Osteocyte (in vitro differentiated cells): ENCODE measurements at regions not wholly inside any gene's neighbourhood (a gene's known extent, or its start where the extent isn't known, plus 50 kb on each side); places are given as distances from the start of the nearest gene placed in this dataset.

Source experiments
- DNase-seq: peaks from one replicate; pipeline ENCODE4 v3.0.0; 2021; ENCODE audit warnings: mixed read lengths; ENCODE audit not compliant: unreplicated experiment; ENCODE audit errors: extremely low spot score
- H3K27ac Mint-ChIP-seq: one replicate; pipeline ENCODE4 v1.8.0; 2021; ENCODE audit warnings: mild to moderate bottlenecking, mixed read lengths; ENCODE audit not compliant: unreplicated experiment
- H3K27me3 Mint-ChIP-seq: one replicate; pipeline ENCODE4 v1.8.0; 2021; ENCODE audit warnings: mixed read lengths; ENCODE audit not compliant: unreplicated experiment
- H3K36me3 Mint-ChIP-seq: one replicate; pipeline ENCODE4 v1.8.0; 2021; ENCODE audit warnings: mixed read lengths; ENCODE audit not compliant: unreplicated experiment
- H3K4me1 Mint-ChIP-seq: one replicate; pipeline ENCODE4 v1.8.0; 2021; ENCODE audit warnings: mixed read lengths; ENCODE audit not compliant: unreplicated experiment
- H3K4me3 Mint-ChIP-seq: one replicate; pipeline ENCODE4 v1.8.0; 2021; ENCODE audit warnings: mild to moderate bottlenecking, moderate library complexity, mixed read lengths; ENCODE audit not compliant: unreplicated experiment
- H3K9me3 Mint-ChIP-seq: one replicate; pipeline ENCODE4 v1.8.0; 2021; ENCODE audit warnings: mixed read lengths; ENCODE audit not compliant: unreplicated experiment
- CTCF ChIP-seq: fragments of 200-600 bp; sonication (generic); IDR thresholded peaks from 2 replicates; pipeline ENCODE4 v1.5.0; 2021; ENCODE audit warnings: antibody characterized with exemption, mild to moderate bottlenecking, moderate library complexity

- peaks cover 8% of the 10 kb centered on the region for H3K27me3 Mint-ChIP-seq
- no peaks in the 10 kb centered on the region for H3K36me3 Mint-ChIP-seq
- H3K4me3 Mint-ChIP-seq, result no peak overlapping the region
- DNase-seq, result no peak
- TF ChIP-seq CTCF, result no peak
- no peaks in the 10 kb centered on the region for H3K4me1 Mint-ChIP-seq
- H3K9me3 Mint-ChIP-seq, result no peaks in the 10 kb centered on the region
- H3K27ac Mint-ChIP-seq, result no peak overlapping the region
Observed at GRCh38 chr6:79296211-79296610, 61.7 kb upstream of the HMGN3 start.
